ENCODE measurements at regions not wholly inside any gene's neighbourhood (a gene's known extent, or its start where the extent isn't known, plus 50 kb on each side); places are given as distances from the start of the nearest gene placed in this dataset.

GRCh38 chr5:123874600-123875201 lies 362.7 kb downstream of the CSNK1G3 start:
- DNase-seq (ENCODE audit: low spot score in 2 of 2), result no peak
- Mint-ChIP-seq H3K36me3 (no peaks in the 10 kb centered on the region), H3K27ac (no peak overlapping the region), H3K4me1 (no peaks in the 10 kb centered on the region), H3K4me3 (no peak overlapping the region), H3K9me3 (no peaks in the 10 kb centered on the region), H3K27me3 (no peaks in the 10 kb centered on the region)
- ATAC-seq (ENCODE audit: low read depth), result no peak

GRCh38 chr5:123873846-123874245 lies 361.9 kb downstream of the CSNK1G3 start:
- no peaks in the 10 kb centered on the region for H3K4me1 Mint-ChIP-seq
- H3K27me3 Mint-ChIP-seq, result no peaks in the 10 kb centered on the region
- no peak for ATAC-seq (ENCODE audit: low read depth)
- DNase-seq (ENCODE audit: low spot score in 2 of 2), result no peak
- H3K9me3 Mint-ChIP-seq, result no peaks in the 10 kb centered on the region
- no peak overlapping the region for H3K27ac Mint-ChIP-seq
- no peaks in the 10 kb centered on the region for H3K36me3 Mint-ChIP-seq
- no peak overlapping the region for H3K4me3 Mint-ChIP-seq

- Mint-ChIP-seq H3K9me3 (peaks cover 2% of the 10 kb centered on the region), H3K36me3 (peaks cover 2% of the 10 kb centered on the region), H3K4me1 (no peaks in the 10 kb centered on the region), H3K27ac (no peak overlapping the region), H3K4me3 (no peak overlapping the region), H3K27me3 (peaks cover 2% of the 10 kb centered on the region)
- no peak for DNase-seq (ENCODE audit: low spot score in 2 of 2)
- ATAC-seq (ENCODE audit: low read depth), result no peak
Measured at GRCh38 chr5:123871373-123871772, 359.4 kb downstream of the CSNK1G3 start.

DNA sequence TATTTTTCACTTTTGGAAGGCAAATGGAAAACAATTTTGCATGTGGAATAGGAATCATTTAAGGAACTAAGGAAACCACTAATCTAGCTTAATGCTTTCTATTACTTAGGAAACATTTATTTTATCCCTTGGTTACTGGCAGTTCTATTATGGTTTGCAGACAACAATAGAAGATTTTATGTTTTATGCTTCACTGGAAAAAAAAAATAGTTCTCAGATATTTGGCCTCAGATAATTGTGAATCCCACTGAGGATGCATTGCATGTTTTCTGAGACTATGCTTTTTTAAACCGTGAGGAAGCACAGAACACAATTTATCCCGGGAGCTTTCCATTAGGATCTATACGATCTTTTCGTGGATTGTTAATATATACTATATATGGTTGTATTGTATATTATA lies 356.9 kb downstream of the CSNK1G3 start:
- ATAC-seq (ENCODE audit: low read depth) (no peak), DNase-seq (ENCODE audit: low spot score in 2 of 2) (no peak)
- Mint-ChIP-seq H3K27ac (no peak overlapping the region), H3K4me1 (no peaks in the 10 kb centered on the region), H3K27me3 (peaks cover 2% of the 10 kb centered on the region), H3K9me3 (peaks cover 2% of the 10 kb centered on the region), H3K36me3 (peaks cover 2% of the 10 kb centered on the region), H3K4me3 (no peak overlapping the region)

- H3K9me3 Mint-ChIP-seq, result peaks cover 2% of the 10 kb centered on the region
- no peaks in the 10 kb centered on the region for H3K4me1 Mint-ChIP-seq
- H3K27me3 Mint-ChIP-seq, result peaks cover 2% of the 10 kb centered on the region
- no peak overlapping the region for H3K27ac Mint-ChIP-seq
- DNase-seq (ENCODE audit: low spot score in 2 of 2) (no peak), ATAC-seq (ENCODE audit: low read depth) (no peak)
- no peak overlapping the region for H3K4me3 Mint-ChIP-seq
- peaks cover 2% of the 10 kb centered on the region for H3K36me3 Mint-ChIP-seq
Measured at GRCh38 chr5:123868267-123868666, 356.3 kb downstream of the CSNK1G3 start.

GRCh38 chr5:123865641-123866040 lies 353.7 kb downstream of the CSNK1G3 start:
- H3K4me3 Mint-ChIP-seq, result no peak overlapping the region
- H3K4me1 Mint-ChIP-seq, result no peaks in the 10 kb centered on the region
- H3K36me3 Mint-ChIP-seq, result peaks cover 2% of the 10 kb centered on the region
- ATAC-seq (ENCODE audit: low read depth) (no peak), DNase-seq (ENCODE audit: low spot score in 2 of 2) (no peak)
- peaks cover 2% of the 10 kb centered on the region for H3K27me3 Mint-ChIP-seq
- peaks cover 2% of the 10 kb centered on the region for H3K9me3 Mint-ChIP-seq
- no peak overlapping the region for H3K27ac Mint-ChIP-seq

DNA sequence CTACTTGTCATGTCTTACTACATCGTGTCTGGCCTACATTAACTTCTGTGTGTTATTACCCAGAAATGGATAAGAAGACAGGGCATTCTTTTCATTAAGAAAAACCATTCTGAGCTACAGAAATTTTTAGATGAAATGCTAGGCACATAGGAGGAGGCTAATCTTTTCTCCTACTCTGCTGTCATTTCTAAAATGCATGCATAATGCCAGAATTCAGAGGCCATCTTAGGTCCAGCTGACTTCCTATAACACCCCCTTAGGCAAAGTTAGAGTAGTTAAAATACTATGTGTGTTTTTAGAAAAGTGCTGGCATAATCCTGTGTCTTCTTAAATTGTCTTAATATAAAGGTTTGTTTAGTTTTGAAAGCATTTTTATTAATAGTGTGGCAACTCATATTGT lies 352.6 kb downstream of the CSNK1G3 start:
- H3K4me1 Mint-ChIP-seq, result no peaks in the 10 kb centered on the region
- peaks cover 2% of the 10 kb centered on the region for H3K27me3 Mint-ChIP-seq
- no peak overlapping the region for H3K4me3 Mint-ChIP-seq
- peaks cover 2% of the 10 kb centered on the region for H3K9me3 Mint-ChIP-seq
- peaks cover 2% of the 10 kb centered on the region for H3K36me3 Mint-ChIP-seq
- ATAC-seq (ENCODE audit: low read depth) (no peak), DNase-seq (ENCODE audit: low spot score in 2 of 2) (no peak)
- H3K27ac Mint-ChIP-seq, result no peak overlapping the region

GRCh38 chr5:123858938-123859337 lies 347.0 kb downstream of the CSNK1G3 start:
- DNase-seq (ENCODE audit: low spot score in 2 of 2) (no peak), ATAC-seq (ENCODE audit: low read depth) (no peak)
- H3K4me1 Mint-ChIP-seq, result no peaks in the 10 kb centered on the region
- no peaks in the 10 kb centered on the region for H3K36me3 Mint-ChIP-seq
- no peaks in the 10 kb centered on the region for H3K27me3 Mint-ChIP-seq
- no peaks in the 10 kb centered on the region for H3K9me3 Mint-ChIP-seq
- H3K4me3 Mint-ChIP-seq, result no peak overlapping the region
- H3K27ac Mint-ChIP-seq, result no peak overlapping the region

DNA sequence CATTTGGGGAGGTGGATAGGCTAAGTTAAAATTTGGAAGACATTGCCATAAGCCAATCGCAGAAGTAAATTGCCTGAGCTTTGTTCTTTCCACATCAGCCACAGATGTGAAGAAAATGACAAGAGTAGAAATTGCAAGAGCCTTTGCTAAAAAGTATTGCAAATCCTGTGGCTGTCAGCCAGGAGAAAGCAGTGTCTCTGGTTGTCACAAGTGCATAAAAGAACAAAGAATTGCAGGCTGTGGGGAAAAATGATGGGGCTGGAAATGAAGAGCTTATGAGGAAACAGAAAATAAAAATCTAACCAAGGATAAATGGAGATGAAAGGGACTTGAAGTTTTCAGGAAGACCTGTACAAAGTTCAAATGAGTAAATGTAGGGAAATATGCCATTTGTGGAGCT lies 344.8 kb downstream of the CSNK1G3 start:
- no peaks in the 10 kb centered on the region for H3K36me3 Mint-ChIP-seq
- no peaks in the 10 kb centered on the region for H3K9me3 Mint-ChIP-seq
- no peak overlapping the region for H3K27ac Mint-ChIP-seq
- no peak for DNase-seq (ENCODE audit: low spot score in 2 of 2)
- H3K4me1 Mint-ChIP-seq, result no peaks in the 10 kb centered on the region
- H3K4me3 Mint-ChIP-seq, result no peak overlapping the region
- no peaks in the 10 kb centered on the region for H3K27me3 Mint-ChIP-seq
- ATAC-seq (ENCODE audit: low read depth), result no peak

- DNase-seq (ENCODE audit: low spot score in 2 of 2) (no peak), ATAC-seq (ENCODE audit: low read depth) (no peak)
- H3K4me3 Mint-ChIP-seq, result no peak overlapping the region
- H3K27me3 Mint-ChIP-seq, result no peaks in the 10 kb centered on the region
- peaks cover 5% of the 10 kb centered on the region for H3K9me3 Mint-ChIP-seq
- H3K4me1 Mint-ChIP-seq, result no peaks in the 10 kb centered on the region
- H3K36me3 Mint-ChIP-seq, result no peaks in the 10 kb centered on the region
- H3K27ac Mint-ChIP-seq, result no peak overlapping the region
Measured at GRCh38 chr5:123855609-123856008, 343.6 kb downstream of the CSNK1G3 start.

DNA sequence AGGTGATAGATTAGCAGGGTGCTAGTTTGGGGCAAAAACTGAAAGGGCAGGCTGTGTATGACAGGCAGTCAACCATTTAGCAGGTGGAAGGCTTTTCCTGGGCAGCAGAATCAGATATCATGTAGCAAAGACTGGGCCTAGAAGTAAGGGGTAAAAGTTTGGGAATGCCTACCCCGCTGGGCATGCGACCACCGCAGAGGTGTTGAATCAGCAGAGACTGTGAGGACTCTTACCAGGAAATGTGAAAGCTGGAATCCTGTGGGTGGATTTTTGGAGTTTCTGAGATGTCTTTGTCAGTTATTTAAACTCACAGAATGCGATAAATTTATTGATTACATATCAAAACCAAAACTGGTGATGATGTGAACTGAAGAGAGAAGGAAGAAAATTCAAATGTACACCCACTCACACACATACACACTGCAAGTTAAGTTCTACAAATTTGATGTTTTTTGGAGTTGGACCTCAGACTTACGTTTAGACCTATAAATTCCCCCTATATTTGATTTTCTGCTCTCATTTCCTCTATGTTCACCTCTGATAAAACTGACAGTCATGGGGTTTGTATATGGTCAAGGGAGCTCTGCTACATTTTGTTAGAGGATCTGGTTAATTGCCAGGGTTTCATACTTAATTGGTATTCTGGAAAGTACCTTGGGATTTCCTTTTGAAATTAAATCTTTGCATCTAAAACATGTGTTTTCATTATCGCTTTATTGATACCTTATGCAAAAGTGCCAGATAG lies 333.6 kb downstream of the CSNK1G3 start:
- no peak for DNase-seq (ENCODE audit: low spot score in 2 of 2)
- peaks cover 12% of the 10 kb centered on the region for H3K4me1 Mint-ChIP-seq
- no peak overlapping the region for H3K4me3 Mint-ChIP-seq
- peak; percentile 35 for ATAC-seq (ENCODE audit: low read depth)
- H3K9me3 Mint-ChIP-seq, result peaks cover 3% of the 10 kb centered on the region
- no peaks in the 10 kb centered on the region for H3K36me3 Mint-ChIP-seq
- peak overlapping the region; percentile 77 for H3K27ac Mint-ChIP-seq
- H3K27me3 Mint-ChIP-seq, result no peaks in the 10 kb centered on the region

- no peaks in the 10 kb centered on the region for H3K36me3 Mint-ChIP-seq
- H3K27me3 Mint-ChIP-seq, result no peaks in the 10 kb centered on the region
- H3K4me3 Mint-ChIP-seq, result no peak overlapping the region
- peak overlapping the region; percentile 77 for H3K27ac Mint-ChIP-seq
- no peak for DNase-seq (ENCODE audit: low spot score in 2 of 2)
- peaks cover 12% of the 10 kb centered on the region for H3K4me1 Mint-ChIP-seq
- ATAC-seq (ENCODE audit: low read depth), result no peak
- H3K9me3 Mint-ChIP-seq, result peaks cover 2% of the 10 kb centered on the region
Measured at GRCh38 chr5:123844873-123845272, 332.9 kb downstream of the CSNK1G3 start.

GRCh38 chr5:123835421-123835820 lies 323.4 kb downstream of the CSNK1G3 start:
- no peaks in the 10 kb centered on the region for H3K27me3 Mint-ChIP-seq
- no peaks in the 10 kb centered on the region for H3K36me3 Mint-ChIP-seq
- H3K4me3 Mint-ChIP-seq, result no peak overlapping the region
- H3K9me3 Mint-ChIP-seq, result peaks cover 3% of the 10 kb centered on the region
- no peak for DNase-seq (ENCODE audit: low spot score in 2 of 2)
- ATAC-seq (ENCODE audit: low read depth), result no peak
- peaks cover 2% of the 10 kb centered on the region for H3K4me1 Mint-ChIP-seq
- no peak overlapping the region for H3K27ac Mint-ChIP-seq

GRCh38 chr5:123830575-123830974 lies 318.6 kb downstream of the CSNK1G3 start:
- Mint-ChIP-seq H3K4me3 (no peak overlapping the region), H3K27ac (no peak overlapping the region), H3K9me3 (peaks cover 2% of the 10 kb centered on the region), H3K27me3 (no peaks in the 10 kb centered on the region), H3K36me3 (no peaks in the 10 kb centered on the region), H3K4me1 (peaks cover 2% of the 10 kb centered on the region)
- no peak for ATAC-seq (ENCODE audit: low read depth)
- DNase-seq (ENCODE audit: low spot score in 2 of 2), result no peak

DNA sequence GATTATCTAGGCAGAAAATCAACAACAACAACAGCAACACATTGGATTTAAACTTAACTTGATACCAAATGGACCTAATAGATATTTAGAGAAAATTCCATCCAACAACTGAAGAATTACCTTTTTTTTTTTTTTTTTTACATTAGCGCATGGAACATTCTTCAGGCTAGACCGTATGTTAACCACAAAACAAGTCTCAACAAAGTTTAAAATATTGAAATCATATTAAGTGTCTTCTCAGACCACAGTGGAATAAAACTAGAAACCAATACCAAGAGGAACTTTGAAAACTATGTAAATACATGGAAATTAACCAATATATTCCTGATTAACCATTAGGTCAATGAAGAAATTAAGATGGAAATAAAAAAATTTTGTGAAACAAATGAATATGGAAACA lies 315.8 kb downstream of the CSNK1G3 start:
- H3K4me3 Mint-ChIP-seq, result no peak overlapping the region
- H3K9me3 Mint-ChIP-seq, result peaks cover 5% of the 10 kb centered on the region
- H3K36me3 Mint-ChIP-seq, result peaks cover 5% of the 10 kb centered on the region
- no peaks in the 10 kb centered on the region for H3K4me1 Mint-ChIP-seq
- H3K27ac Mint-ChIP-seq, result no peak overlapping the region
- ATAC-seq (ENCODE audit: low read depth) (no peak), DNase-seq (ENCODE audit: low spot score in 2 of 2) (no peak)
- peaks cover 3% of the 10 kb centered on the region for H3K27me3 Mint-ChIP-seq
